Tibial artery (tissue), 4 donors: ENCODE measurements at regions not wholly inside any gene's neighbourhood (a gene's known extent, or its start where the extent isn't known, plus 50 kb on each side); places are given as distances from the start of the nearest gene placed in this dataset.
"Not testable (repeated sequence)": the region's sequence is repeated elsewhere in the genome, so short reads cannot be mapped to it uniquely, and the experiment has no call there.

Source experiments
- DNase-seq, 2 donors: peaks; one replicate each; pipeline ENCODE4 v3.0.0-alpha.2; 2019
- H3K27ac ChIP-seq, 2 donors: fragments of 200-600 bp; sonication (generic) in 1 of 2; 1 replicate in 1 of 2; 2 replicates in 1 of 2; pipeline ENCODE4 v1.5.1; 2018 to 2019; ENCODE audit warnings: mild to moderate bottlenecking in 1 of 2
- H3K27me3 ChIP-seq, 2 donors: fragments of 200-600 bp; sonication (generic) in 1 of 2; one replicate each; pipeline versions ENCODE4 v1.5.1 to v1.6.0; 2016 to 2019
- H3K36me3 ChIP-seq, 3 donors: fragments of 200-600 bp; sonication (generic) in 2 of 3; one replicate each; pipeline ENCODE4 v1.5.1; 2016 to 2019; ENCODE audit warnings: mild to moderate bottlenecking in 2 of 3
- H3K4me1 ChIP-seq, 4 donors: fragments of 200-600 bp; sonication (generic) in 2 of 4; 1 replicate in 3 of 4; 2 replicates in 1 of 4; pipeline ENCODE4 v1.5.1; 2016 to 2019
- H3K4me3 ChIP-seq, 2 donors: fragments of 200-600 bp; sonication (generic) in 1 of 2; 1 replicate in 1 of 2; 2 replicates in 1 of 2; pipeline ENCODE4 v1.5.1; 2018 to 2019; ENCODE audit warnings: mild to moderate bottlenecking in 2 of 2
- H3K9me3 ChIP-seq, 3 donors: fragments of 200-600 bp; sonication (generic) in 1 of 3; one replicate each; pipeline ENCODE4 v1.5.1; 2016 to 2019
- CTCF ChIP-seq, 2 experiments: fragments of 200-600 bp in 1 of 2; fragments of 450-650 bp in 1 of 2; IDR thresholded peaks; one replicate each; pipeline ENCODE4 v1.5.1; 2017 to 2019; ENCODE audit warnings: antibody characterized with exemption in 2 of 2, mild to moderate bottlenecking in 1 of 2, moderate library complexity in 1 of 2
- intact Hi-C: fragments of 100-400 bp; cut with DNase I; formaldehyde crosslinking; loops from one replicate; pipeline ENCODE4 v1.15.0; 2023; ENCODE audit warnings: low total_unique reads

DNA sequence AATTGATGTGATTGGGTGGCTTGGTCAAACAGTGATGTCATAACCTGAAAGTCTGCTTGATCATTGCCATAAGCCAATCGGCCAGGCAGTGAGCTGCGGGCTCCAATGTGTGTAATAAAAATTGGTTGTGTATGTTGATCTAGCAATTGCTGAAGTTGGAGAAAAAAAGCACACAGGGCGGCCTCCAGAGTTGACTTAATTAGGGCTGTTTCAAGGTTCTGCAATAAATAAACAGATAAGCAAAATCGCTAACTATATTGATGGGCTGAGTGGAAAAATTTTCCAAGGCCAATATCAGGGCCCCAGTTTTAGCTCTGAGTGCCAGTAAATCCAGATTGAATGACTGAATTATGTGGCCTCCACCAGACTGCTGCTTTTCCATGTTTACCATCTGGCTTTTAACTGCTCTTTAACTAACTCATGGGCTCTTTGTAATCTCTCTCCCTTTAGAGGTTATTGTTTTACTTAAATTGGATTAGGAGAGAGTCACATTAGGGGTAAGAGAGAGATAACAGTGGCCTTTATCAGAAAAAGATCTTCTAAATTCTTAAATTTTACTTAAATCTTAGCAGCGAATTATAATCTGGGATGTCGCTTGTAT, 160.6 kb upstream of the WDFY3 start:
- Histone ChIP-seq H3K4me1 (no peaks in the 10 kb centered on the region), H3K27ac (no peak overlapping the region), H3K9me3 (no peaks in the 10 kb centered on the region), H3K27me3 (no peaks in the 10 kb centered on the region), H3K4me3 (no peak overlapping the region), H3K36me3 (no peaks in the 10 kb centered on the region)
- no peak for DNase-seq
- no peak for TF ChIP-seq CTCF (IDR thresholded peaks at IDR 0.05)
- intact Hi-C loops: loop anchor here (1.0 kb wide), 1 partner anchor 41 kb away; no protein-coding TSS in a partner anchor

DNA sequence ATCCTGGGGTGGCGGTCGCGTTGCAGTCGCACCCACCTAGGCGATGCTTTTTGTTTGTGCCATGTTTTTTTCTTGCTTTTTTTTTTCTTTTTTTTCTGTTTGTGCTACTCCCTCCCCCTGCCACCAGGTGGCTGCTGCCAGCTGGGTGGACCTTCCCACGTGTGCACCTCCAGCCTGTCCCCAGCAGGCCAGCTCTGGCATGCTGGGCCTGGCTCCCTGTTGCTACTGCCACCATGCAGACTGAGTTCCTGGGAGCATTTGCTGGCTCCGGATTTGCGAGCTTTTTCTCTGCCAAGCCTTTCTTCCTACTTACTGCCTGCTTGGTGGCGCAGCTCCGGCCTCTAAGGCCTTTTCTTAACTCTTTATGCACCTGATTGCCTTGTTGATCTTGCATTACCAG, 161.2 kb upstream of the WDFY3 start:
- Histone ChIP-seq H3K36me3 (no peaks in the 10 kb centered on the region), H3K27ac (no peak overlapping the region)
- DNase-seq: no peak

GRCh38 chr4:85128246-85129204, 162.0 kb upstream of the WDFY3 start:
- Histone ChIP-seq H3K27ac (no peak overlapping the region), H3K4me3 (no peak overlapping the region), H3K9me3 (no peaks in the 10 kb centered on the region), H3K36me3 (no peaks in the 10 kb centered on the region), H3K4me1 (no peaks in the 10 kb centered on the region), H3K27me3 (no peaks in the 10 kb centered on the region)
- intact Hi-C loops: no loop called here
- no peak for DNase-seq
- TF ChIP-seq CTCF (IDR thresholded peaks at IDR 0.05): no peak

More for the DNA sequence above, 161.2 kb upstream of the WDFY3 start:
- Histone ChIP-seq H3K4me3 (no peak overlapping the region), H3K4me1 (no peaks in the 10 kb centered on the region), H3K9me3 (no peaks in the 10 kb centered on the region), H3K27me3 (no peaks in the 10 kb centered on the region)
- peak in 1 of 2 experiments; percentile 18 for TF ChIP-seq CTCF (IDR thresholded peaks at IDR 0.05)
- intact Hi-C loops: loop anchor here (1.0 kb wide), 1 partner anchor 41 kb away; no protein-coding TSS in a partner anchor

- H3K4me3 ChIP-seq, H3K27ac ChIP-seq, DNase-seq, intact Hi-C loops, H3K27me3 ChIP-seq, H3K4me1 ChIP-seq, H3K36me3 ChIP-seq, H3K9me3 ChIP-seq: not testable (repeated sequence)
Observed at GRCh38 chr4:85129354-85130125, 163.1 kb upstream of the WDFY3 start.

DNA sequence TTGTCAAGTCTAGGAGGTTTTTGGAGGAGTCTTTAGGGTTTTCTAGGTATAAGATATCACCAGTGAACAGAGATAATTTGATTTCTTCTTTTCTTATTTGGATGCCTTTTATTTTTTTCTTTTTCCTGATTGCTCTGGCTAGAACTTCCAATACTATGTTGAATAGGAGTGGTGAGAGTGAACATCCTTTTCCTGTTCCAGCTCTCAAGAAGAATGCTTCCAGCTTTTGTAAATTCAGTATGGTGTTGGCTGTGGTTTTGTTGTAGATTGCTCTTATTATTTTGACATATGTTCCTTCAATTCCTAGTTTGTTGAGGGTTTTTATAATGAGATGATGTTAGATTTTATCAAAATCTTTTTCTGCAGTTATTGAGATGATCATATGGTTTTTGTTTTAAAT, 165.6 kb upstream of the WDFY3 start:
- Histone ChIP-seq H3K9me3 (no peaks in the 10 kb centered on the region), H3K4me3 (no peak overlapping the region), H3K27me3 (no peaks in the 10 kb centered on the region), H3K4me1 (no peaks in the 10 kb centered on the region), H3K36me3 (no peaks in the 10 kb centered on the region), H3K27ac (no peak overlapping the region)
- no peak for TF ChIP-seq CTCF (IDR thresholded peaks at IDR 0.05)
- DNase-seq: no peak
- intact Hi-C loops: no loop called here
